ENCODE measurements at regions not wholly inside any gene's neighbourhood (a gene's known extent, or its start where the extent isn't known, plus 50 kb on each side); places are given as distances from the start of the nearest gene placed in this dataset.

- no peak overlapping the region for H3K9ac ChIP-seq (ENCODE audit: low read depth in 1 of 2, low read length in 2 of 2)
- no peak for TF ChIP-seq YY1 (IDR thresholded peaks at IDR 0.05)
- no peak for TF ChIP-seq NR2F2 (IDR thresholded peaks at IDR 0.05)
- TF ChIP-seq HNF4A (conservative IDR thresholded peaks at IDR 0.05), result no peak
- no peak for TF ChIP-seq CTCF (IDR thresholded peaks at IDR 0.05; ENCODE audit: low read depth, low read length, missing input control)
- no peak for TF ChIP-seq RXRA (IDR thresholded peaks at IDR 0.05)
- TF ChIP-seq HNF4G (IDR thresholded peaks at IDR 0.05), result no peak
- TF ChIP-seq JUND (IDR thresholded peaks at IDR 0.05), result no peak
- TF ChIP-seq ATF3 (IDR thresholded peaks at IDR 0.05), result no peak
- no peak for TF ChIP-seq GABPA (IDR thresholded peaks at IDR 0.05 in 1 of 2, conservative IDR thresholded peaks at IDR 0.05 in 1 of 2)
- no peak for TF ChIP-seq REST (IDR thresholded peaks at IDR 0.05)
- no peak for TF ChIP-seq RAD21 (IDR thresholded peaks at IDR 0.05)
- TF ChIP-seq FOXA1 (IDR thresholded peaks at IDR 0.05), result no peak
- no peak for TF ChIP-seq MAX (IDR thresholded peaks at IDR 0.05)
- no peak overlapping the region for H3K27ac ChIP-seq (ENCODE audit: low read depth in 1 of 2, low read length in 2 of 2)
- peaks cover 0 to 2% (median 0%) of the 10 kb centered on the region in 4 donors for H3K27me3 ChIP-seq (ENCODE audit: control insufficient read depth in 4 of 4, insufficient read depth in 4 of 4, low read length in 3 of 4)
- peaks cover 0 to 2% (median 0%) of the 10 kb centered on the region in 4 donors for H3K4me1 ChIP-seq (ENCODE audit: control insufficient read depth in 4 of 4, insufficient read depth in 4 of 4, low read length in 3 of 4)
- 96% methylated on average over 2 of the region's 2 CpGs for WGBS
- no peak for DNase-seq (ENCODE audit: low spot score)
- H3K9me3 ChIP-seq (ENCODE audit: control insufficient read depth in 4 of 4, low read length in 3 of 4), result no peaks in the 10 kb centered on the region
- H3K4me3 ChIP-seq (ENCODE audit: low read depth in 1 of 3, low read length in 3 of 3), result no peak overlapping the region
- no peaks in the 10 kb centered on the region for H3K36me3 ChIP-seq (ENCODE audit: control insufficient read depth in 4 of 4, insufficient read depth in 3 of 4, low read depth in 1 of 4, low read length in 3 of 4)
Measured at GRCh38 chr11:130639369-130639768, 190.9 kb downstream of the ADAMTS15 start.

- 92% methylated on average over 7 of the region's 7 CpGs for WGBS
Measured at GRCh38 chr11:130640526-130640925, 192.1 kb downstream of the ADAMTS15 start.

More at GRCh38 chr11:130640526-130640925, 192.1 kb downstream of the ADAMTS15 start:
- Histone ChIP-seq H3K27ac (ENCODE audit: low read depth in 1 of 2, low read length in 2 of 2) (no peak overlapping the region), H3K27me3 (ENCODE audit: control insufficient read depth in 4 of 4, insufficient read depth in 4 of 4, low read length in 3 of 4) (no peaks in the 10 kb centered on the region), H3K4me1 (ENCODE audit: control insufficient read depth in 4 of 4, insufficient read depth in 4 of 4, low read length in 3 of 4) (no peaks in the 10 kb centered on the region), H3K4me3 (ENCODE audit: low read depth in 1 of 3, low read length in 3 of 3) (no peak overlapping the region), H3K36me3 (ENCODE audit: control insufficient read depth in 4 of 4, insufficient read depth in 3 of 4, low read depth in 1 of 4, low read length in 3 of 4) (no peaks in the 10 kb centered on the region), H3K9me3 (ENCODE audit: control insufficient read depth in 4 of 4, low read length in 3 of 4) (no peaks in the 10 kb centered on the region), H3K9ac (ENCODE audit: low read depth in 1 of 2, low read length in 2 of 2) (no peak overlapping the region)
- no peak for DNase-seq (ENCODE audit: low spot score)
- no peak for TF ChIP-seq ATF3 (IDR thresholded peaks at IDR 0.05)
- no peak for TF ChIP-seq REST (IDR thresholded peaks at IDR 0.05)
- no peak for TF ChIP-seq GABPA (IDR thresholded peaks at IDR 0.05 in 1 of 2, conservative IDR thresholded peaks at IDR 0.05 in 1 of 2)
- TF ChIP-seq RAD21 (IDR thresholded peaks at IDR 0.05), result no peak
- no peak for TF ChIP-seq NR2F2 (IDR thresholded peaks at IDR 0.05)
- TF ChIP-seq HNF4G (IDR thresholded peaks at IDR 0.05), result no peak
- no peak for TF ChIP-seq MAX (IDR thresholded peaks at IDR 0.05)
- no peak for TF ChIP-seq SP1 (IDR thresholded peaks at IDR 0.05)
- TF ChIP-seq CTCF (IDR thresholded peaks at IDR 0.05; ENCODE audit: low read depth, low read length, missing input control), result no peak
- TF ChIP-seq YY1 (IDR thresholded peaks at IDR 0.05), result no peak
- TF ChIP-seq FOXA2 (IDR thresholded peaks at IDR 0.05), result no peak
- TF ChIP-seq HNF4A (conservative IDR thresholded peaks at IDR 0.05), result no peak
- no peak for TF ChIP-seq FOXA1 (IDR thresholded peaks at IDR 0.05)
